Chondrocyte (in vitro differentiated cells): ENCODE measurements at regions not wholly inside any gene's neighbourhood (a gene's known extent, or its start where the extent isn't known, plus 50 kb on each side); places are given as distances from the start of the nearest gene placed in this dataset.

Experiments
- DNase-seq: peaks from one replicate; pipeline ENCODE4 v3.0.0; 2021; ENCODE audit warnings: mixed read lengths, low spot score
- H3K27ac Mint-ChIP-seq: one replicate; pipeline ENCODE4 v1.8.0; 2021; ENCODE audit warnings: mild to moderate bottlenecking, moderate library complexity, mixed read lengths; ENCODE audit not compliant: unreplicated experiment
- H3K27me3 Mint-ChIP-seq: 2 replicates; pipeline ENCODE4 v1.8.0; 2021; ENCODE audit warnings: low read depth, mixed read lengths
- H3K36me3 Mint-ChIP-seq: 2 replicates; pipeline ENCODE4 v1.8.0; 2021; ENCODE audit warnings: low read depth, mixed read lengths
- H3K4me1 Mint-ChIP-seq: 2 replicates; pipeline ENCODE4 v1.8.0; 2021; ENCODE audit warnings: low read depth, mild to moderate bottlenecking, mixed read lengths
- H3K4me3 Mint-ChIP-seq: one replicate; pipeline ENCODE4 v1.8.0; 2021; ENCODE audit warnings: mild to moderate bottlenecking, moderate library complexity, mixed read lengths; ENCODE audit not compliant: unreplicated experiment
- H3K9me3 Mint-ChIP-seq: 2 replicates; pipeline ENCODE4 v1.8.0; 2021; ENCODE audit warnings: low read depth, mixed read lengths
- CTCF ChIP-seq: fragments of 200-600 bp; sonication (generic); IDR thresholded peaks from 2 replicates; pipeline ENCODE4 v1.5.0; 2021; ENCODE audit warnings: antibody characterized with exemption, mild to moderate bottlenecking, moderate library complexity

- Mint-ChIP-seq H3K27me3 (no peaks in the 10 kb centered on the region), H3K9me3 (no peaks in the 10 kb centered on the region), H3K4me1 (no peaks in the 10 kb centered on the region), H3K4me3 (no peak overlapping the region), H3K27ac (no peak overlapping the region), H3K36me3 (no peaks in the 10 kb centered on the region)
- peak; percentile 87 for DNase-seq
- TF ChIP-seq CTCF = no peak
Observed at GRCh38 chr9:74275872-74276508, 221.1 kb upstream of the RORB start.

- DNase-seq = no peak
- H3K36me3 Mint-ChIP-seq = no peaks in the 10 kb centered on the region
- H3K4me3 Mint-ChIP-seq = no peak overlapping the region
- TF ChIP-seq CTCF = no peak
- H3K9me3 Mint-ChIP-seq = no peaks in the 10 kb centered on the region
- H3K4me1 Mint-ChIP-seq = no peaks in the 10 kb centered on the region
- no peak overlapping the region for H3K27ac Mint-ChIP-seq
- H3K27me3 Mint-ChIP-seq = no peaks in the 10 kb centered on the region
Observed at GRCh38 chr9:74277532-74277931, 219.6 kb upstream of the RORB start.

- Mint-ChIP-seq H3K9me3 (no peaks in the 10 kb centered on the region), H3K27ac (no peak overlapping the region), H3K36me3 (no peaks in the 10 kb centered on the region), H3K27me3 (peaks cover 4% of the 10 kb centered on the region), H3K4me3 (no peak overlapping the region), H3K4me1 (no peaks in the 10 kb centered on the region)
- no peak for TF ChIP-seq CTCF
- DNase-seq = no peak
Observed at GRCh38 chr9:74281674-74282073, 215.5 kb upstream of the RORB start.

GRCh38 chr9:74282526-74283253, 214.4 kb upstream of the RORB start:
- H3K27ac Mint-ChIP-seq = no peak overlapping the region
- DNase-seq = no peak
- H3K9me3 Mint-ChIP-seq = no peaks in the 10 kb centered on the region
- TF ChIP-seq CTCF = no peak
- peaks cover 4% of the 10 kb centered on the region for H3K27me3 Mint-ChIP-seq
- no peak overlapping the region for H3K4me3 Mint-ChIP-seq
- H3K4me1 Mint-ChIP-seq = no peaks in the 10 kb centered on the region
- H3K36me3 Mint-ChIP-seq = no peaks in the 10 kb centered on the region

GRCh38 chr9:74284581-74285450, 212.3 kb upstream of the RORB start:
- no peak overlapping the region for H3K27ac Mint-ChIP-seq
- H3K4me1 Mint-ChIP-seq = peaks cover 2% of the 10 kb centered on the region
- H3K4me3 Mint-ChIP-seq = no peak overlapping the region
- no peaks in the 10 kb centered on the region for H3K36me3 Mint-ChIP-seq
- TF ChIP-seq CTCF = no peak
- H3K27me3 Mint-ChIP-seq = peaks cover 4% of the 10 kb centered on the region
- no peaks in the 10 kb centered on the region for H3K9me3 Mint-ChIP-seq
- no peak for DNase-seq
